ENCODE measurements at regions not wholly inside any gene's neighbourhood (a gene's known extent, or its start where the extent isn't known, plus 50 kb on each side); places are given as distances from the start of the nearest gene placed in this dataset.

- no peak for TF ChIP-seq POLR2A (IDR thresholded peaks at IDR 0.05; ENCODE audit: low read length)
- no peak for TF ChIP-seq GATA1 (IDR thresholded peaks at IDR 0.05; ENCODE audit: low read depth, low read length)
These were observed 139.2 kb downstream of the GLI2 start for GRCh38 chr2:120874888-120875275.

Data from erythroblast (primary cell).